HCT116 (cell line): ENCODE measurements at regions not wholly inside any gene's neighbourhood (a gene's known extent, or its start where the extent isn't known, plus 50 kb on each side); places are given as distances from the start of the nearest gene placed in this dataset.

Experiments used
- ATAC-seq: fragments of 200-7000 bp; cut with Tn5 transposase; 2 replicates; pipeline ENCODE4 v1.9.1; 2020; ENCODE audit warnings: mild to moderate bottlenecking, moderate library complexity
- BruUV-seq: library from RNA; stranded (reverse); fragments of 400-500 nt; replicated peaks from 2 replicates; lab custom pipeline; 2021; lab: Mats Ljungman, UMichigan
- CTCF ChIA-PET: fragments of 300-600 bp; sonication (Branson Sonifier 250); formaldehyde crosslinking; loops from one replicate; lab custom pipeline; 2021; ENCODE audit warnings: antibody characterized with exemption; lab: Charles Lee
- POLR2A ChIA-PET: fragments of 300-600, 350-600 bp; sonication (Branson Sonifier 250); formaldehyde crosslinking; loops from one replicate; lab custom pipeline; 2021; ENCODE audit warnings: antibody characterized with exemption; lab: Charles Lee
- RAD21 ChIA-PET, 2 experiments: fragments of 300-600 bp; sonication (Branson Sonifier 250); formaldehyde crosslinking; loops; one replicate each; lab custom pipeline; 2023; ENCODE audit warnings: low total read pairs in 2 of 2; ENCODE audit not compliant: uncharacterized antibody in 2 of 2, unreplicated experiment in 2 of 2, low non-redundant PET in 1 of 2; lab: Charles Lee
- DNase-seq: peaks from one replicate; pipeline ENCODE4 v3.0.0-alpha.2; 2010; ENCODE audit warnings: low read depth, low spot score
- H2AFZ ChIP-seq: fragments of 200-600 bp; shearing (Covaris generic), sonication (generic); 2 replicates; pipeline ENCODE4 v1.6.1; 2017; ENCODE audit warnings: low read depth, mixed run types, mixed read lengths, antibody characterized with exemption, low read length; ENCODE audit not compliant: poor library complexity, severe bottlenecking
- H3K27ac ChIP-seq: 2 replicates; pipeline ENCODE4 v1.5.1; 2012; ENCODE audit warnings: low read depth, low read length
- H3K27me3 ChIP-seq: fragments of 200-600 bp; sonication (generic); 2 replicates; pipeline ENCODE4 v1.6.1; 2016; ENCODE audit warnings: mixed run types, low read length, mixed read lengths; ENCODE audit not compliant: insufficient read depth
- H3K36me3 ChIP-seq, 2 experiments: fragments of 200-500 bp in 1 of 2; fragments of 200-600 bp in 1 of 2; sonication (Bioruptor generic) in 1 of 2; sonication (generic) in 1 of 2; 2 replicates each; pipeline versions ENCODE4 v1.5.1 to v1.6.1; 2014 to 2016; ENCODE audit warnings: low read length in 2 of 2, inconsistent platforms in 1 of 2, mixed read lengths in 1 of 2, mixed run types in 1 of 2; ENCODE audit not compliant: insufficient read depth in 2 of 2, control insufficient read depth in 1 of 2
- H3K4me1 ChIP-seq, 2 experiments: fragments of 200-600 bp in 1 of 2; sonication (generic) in 1 of 2; 2 replicates each; pipeline versions ENCODE4 v1.5.1 to v1.6.1; 2012 to 2017; ENCODE audit warnings: low read length in 2 of 2, inconsistent platforms in 1 of 2, mild to moderate bottlenecking in 1 of 2, mixed read lengths in 1 of 2, mixed run types in 1 of 2, moderate library complexity in 1 of 2; ENCODE audit not compliant: insufficient read depth in 2 of 2, control insufficient read depth in 1 of 2
- H3K4me2 ChIP-seq: fragments of 200-600 bp; sonication (generic); 2 replicates; pipeline ENCODE4 v1.6.1; 2017; ENCODE audit warnings: mixed run types, low read length, mixed read lengths
- H3K4me3 ChIP-seq, 2 experiments: fragments of 200-600 bp in 1 of 2; sonication (generic) in 1 of 2; replicated peaks in 1 of 2; 2 replicates each; pipeline ENCODE4 v1.5.1; 2011 to 2016; ENCODE audit warnings: low read length in 2 of 2, control low read depth in 1 of 2, low read depth in 1 of 2, mild to moderate bottlenecking in 1 of 2, mixed read lengths in 1 of 2, mixed run types in 1 of 2
- H3K79me2 ChIP-seq: fragments of 200-600 bp; sonication (generic); 2 replicates; pipeline ENCODE4 v1.6.1; 2017; ENCODE audit warnings: mild to moderate bottlenecking, mixed run types, low read length, moderate library complexity, mixed read lengths; ENCODE audit not compliant: insufficient read depth
- H3K9ac ChIP-seq: fragments of 200-600 bp; sonication (generic); 2 replicates; pipeline ENCODE4 v1.6.1; 2016; ENCODE audit warnings: low read length, mixed read lengths
- H3K9me2 ChIP-seq: fragments of 200-600 bp; sonication (generic), shearing (Covaris generic); 2 replicates; pipeline ENCODE4 v1.6.1; 2017; ENCODE audit warnings: mixed run types, mild to moderate bottlenecking, moderate library complexity; ENCODE audit not compliant: insufficient read depth
- H3K9me3 ChIP-seq, 2 experiments: fragments of 200-500 bp in 1 of 2; fragments of 200-600 bp in 1 of 2; sonication (Bioruptor generic) in 1 of 2; sonication (generic) in 1 of 2; 2 replicates each; pipeline ENCODE4 v1.6.1; 2014 to 2017; ENCODE audit warnings: low read length in 2 of 2, mixed read lengths in 2 of 2, inconsistent platforms in 1 of 2, low read depth in 1 of 2, mild to moderate bottlenecking in 1 of 2, mixed run types in 1 of 2, moderate library complexity in 1 of 2; ENCODE audit not compliant: control insufficient read depth in 1 of 2, insufficient read depth in 1 of 2
- H4K20me1 ChIP-seq: fragments of 200-600 bp; sonication (generic), shearing (Covaris generic); 2 replicates; pipeline ENCODE4 v1.6.1; 2017; ENCODE audit warnings: mixed run types, mild to moderate bottlenecking, moderate library complexity; ENCODE audit not compliant: insufficient read depth
- ATF3 ChIP-seq: IDR thresholded peaks from 2 replicates; pipeline ENCODE4 v1.6.1; 2012
- CTCF ChIP-seq, 3 experiments: fragments of 200-600 bp in 1 of 3; sonication (generic) in 1 of 3; IDR thresholded peaks in 2 of 3; conservative IDR thresholded peaks in 1 of 3; 2 replicates each; pipeline ENCODE4 v1.5.1; 2012 to 2017; ENCODE audit warnings: low read depth in 2 of 3, low read length in 2 of 3, antibody characterized with exemption in 1 of 3, borderline replicate concordance in 1 of 3, control low read depth in 1 of 3, mild to moderate bottlenecking in 1 of 3, mixed read lengths in 1 of 3, mixed run types in 1 of 3, moderate library complexity in 1 of 3; ENCODE audit not compliant: insufficient read depth in 1 of 3
- EZH2phosphoT487 ChIP-seq: fragments of 200-600 bp; IDR thresholded peaks from 2 replicates; pipeline ENCODE4 v1.6.1; 2018; ENCODE audit warnings: antibody characterized with exemption, borderline replicate concordance
- FOSL1 ChIP-seq: IDR thresholded peaks from 2 replicates; pipeline ENCODE4 v1.6.1; 2012; ENCODE audit warnings: low read depth
- YY1 ChIP-seq: IDR thresholded peaks from 2 replicates; pipeline ENCODE4 v1.6.1; 2011; ENCODE audit warnings: low read length, low read depth, moderate library complexity, mild to moderate bottlenecking; ENCODE audit not compliant: insufficient replicate concordance; ENCODE audit errors: extremely low read depth
- ZBTB33 ChIP-seq: IDR thresholded peaks from 2 replicates; pipeline ENCODE4 v1.6.1; 2011; ENCODE audit warnings: mild to moderate bottlenecking, low read length, moderate library complexity; ENCODE audit not compliant: insufficient replicate concordance; ENCODE audit errors: extremely low read depth
- ZFX ChIP-seq: fragments of 450-650 bp; IDR thresholded peaks from 2 replicates; pipeline ENCODE4 v1.6.1; 2017
- intact Hi-C: fragments of 100-400 bp; cut with micrococcal nuclease; formaldehyde crosslinking; loops from 2 replicates; pipeline ENCODE4 v1.10.0; 2022

GRCh38 chr3:16033889-16034687 lies 140.4 kb upstream of the GALNT15 start:
- Histone ChIP-seq H3K4me2 (no peak overlapping the region), H3K79me2 (no peaks in the 10 kb centered on the region), H2AFZ (no peak overlapping the region), H3K27ac (no peak overlapping the region), H3K9me2 (no peaks in the 10 kb centered on the region), H4K20me1 (no peaks in the 10 kb centered on the region), H3K27me3 (no peaks in the 10 kb centered on the region)
- no peak for ATAC-seq
- CTCF ChIA-PET: no interaction called here
- no TSS peak for BruUV-seq
- TF ChIP-seq EZH2phosphoT487 (no peak), ZBTB33 (no peak), YY1 (no peak), ATF3 (no peak)
- TF ChIP-seq, all 23 proteins: peak for 0
- Histone ChIP-seq H3K9ac (no peak overlapping the region), H3K4me3 (no peak overlapping the region), H3K4me1 (no peaks in the 10 kb centered on the region), H3K36me3 (no peaks in the 10 kb centered on the region), H3K9me3 (no peaks in the 10 kb centered on the region)
- no peak for DNase-seq
- ChIA-PET POLR2A (no interaction called here), RAD21 (no interaction called here)
- intact Hi-C loops: no loop called here

- H2AFZ ChIP-seq: no peak overlapping the region
- RAD21 ChIA-PET: no interaction called here
- H3K9me2 ChIP-seq: no peaks in the 10 kb centered on the region
- H3K9me3 ChIP-seq: no peaks in the 10 kb centered on the region
- H3K36me3 ChIP-seq: no peaks in the 10 kb centered on the region
- H3K9ac ChIP-seq: no peak overlapping the region
- no peaks in the 10 kb centered on the region for H3K27me3 ChIP-seq
- TF ChIP-seq FOSL1: no peak
- TF ChIP-seq YY1: no peak
- TF ChIP-seq ZFX: no peak
- TF ChIP-seq CTCF (IDR thresholded peaks at IDR 0.05 in 2 of 3, conservative IDR thresholded peaks at IDR 0.05 in 1 of 3; ENCODE audit: borderline replicate concordance in 1 of 3, insufficient read depth in 1 of 3, low read depth in 2 of 3, low read length in 2 of 3): no peak
- TF ChIP-seq, all 23 proteins: peak for 0
- POLR2A ChIA-PET: no interaction called here
- Histone ChIP-seq H3K4me3 (no peak overlapping the region), H4K20me1 (no peaks in the 10 kb centered on the region), H3K4me2 (no peak overlapping the region), H3K27ac (no peak overlapping the region), H3K4me1 (no peaks in the 10 kb centered on the region), H3K79me2 (no peaks in the 10 kb centered on the region)
- ATAC-seq (no peak), DNase-seq (no peak)
- intact Hi-C loops: loop anchor here (10.0 kb wide), 1 partner anchor 406 kb away; no protein-coding TSS in a partner anchor
- CTCF ChIA-PET: no interaction called here
- BruUV-seq: no TSS peak
Measured at GRCh38 chr3:16040991-16041390, 133.5 kb upstream of the GALNT15 start.
